Fibroblast of pulmonary artery (primary cell): ENCODE measurements at regions not wholly inside any gene's neighbourhood (a gene's known extent, or its start where the extent isn't known, plus 50 kb on each side); places are given as distances from the start of the nearest gene placed in this dataset.
"Not testable (repeated sequence)": the region's sequence is repeated elsewhere in the genome, so short reads cannot be mapped to it uniquely, and the experiment has no call there.

Source experiments
- DNase-seq: peaks from one replicate; pipeline ENCODE4 v3.0.0-alpha.2; 2010; ENCODE audit warnings: low read depth
- H3K4me3 ChIP-seq: replicated peaks from 2 replicates; pipeline ENCODE4 v1.5.1; 2011; ENCODE audit warnings: low read depth, mild to moderate bottlenecking, control low read depth, low read length, moderate library complexity
- TF ChIP-seq, protein P1 (sequence below): IDR thresholded peaks from 2 replicates; pipeline ENCODE4 v1.5.1; 2011; ENCODE audit warnings: mild to moderate bottlenecking, control low read depth, low read length, inconsistent platforms; ENCODE audit errors: missing control alignments

DNA sequence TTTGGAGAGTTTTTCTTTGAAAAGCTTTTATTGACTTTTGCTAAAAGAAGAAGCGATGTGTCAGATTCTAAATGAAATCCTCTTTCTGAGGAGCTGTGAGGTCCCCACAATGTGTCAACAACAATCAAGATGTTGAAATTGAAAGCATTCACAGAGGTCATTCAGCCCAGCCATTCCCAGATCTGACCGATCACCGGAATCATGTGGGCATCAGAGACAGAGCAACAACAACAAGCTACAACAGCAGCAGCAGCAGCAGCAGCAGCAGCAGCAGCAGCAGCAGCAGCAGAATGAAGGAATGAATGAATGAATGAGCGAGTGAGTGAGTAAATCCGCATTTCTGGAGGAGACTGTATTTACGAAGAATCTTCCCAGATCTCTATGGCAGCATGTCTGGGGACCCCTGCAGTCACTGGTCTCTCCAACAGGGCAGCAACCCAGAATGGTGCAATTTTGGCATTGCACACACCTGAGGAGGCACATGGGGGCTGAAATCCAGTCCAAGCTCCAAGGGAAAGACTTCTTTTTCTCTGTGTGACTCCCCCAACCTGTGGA, 299.0 kb downstream of the MYCN start:
- TF ChIP-seq, protein P1, sequence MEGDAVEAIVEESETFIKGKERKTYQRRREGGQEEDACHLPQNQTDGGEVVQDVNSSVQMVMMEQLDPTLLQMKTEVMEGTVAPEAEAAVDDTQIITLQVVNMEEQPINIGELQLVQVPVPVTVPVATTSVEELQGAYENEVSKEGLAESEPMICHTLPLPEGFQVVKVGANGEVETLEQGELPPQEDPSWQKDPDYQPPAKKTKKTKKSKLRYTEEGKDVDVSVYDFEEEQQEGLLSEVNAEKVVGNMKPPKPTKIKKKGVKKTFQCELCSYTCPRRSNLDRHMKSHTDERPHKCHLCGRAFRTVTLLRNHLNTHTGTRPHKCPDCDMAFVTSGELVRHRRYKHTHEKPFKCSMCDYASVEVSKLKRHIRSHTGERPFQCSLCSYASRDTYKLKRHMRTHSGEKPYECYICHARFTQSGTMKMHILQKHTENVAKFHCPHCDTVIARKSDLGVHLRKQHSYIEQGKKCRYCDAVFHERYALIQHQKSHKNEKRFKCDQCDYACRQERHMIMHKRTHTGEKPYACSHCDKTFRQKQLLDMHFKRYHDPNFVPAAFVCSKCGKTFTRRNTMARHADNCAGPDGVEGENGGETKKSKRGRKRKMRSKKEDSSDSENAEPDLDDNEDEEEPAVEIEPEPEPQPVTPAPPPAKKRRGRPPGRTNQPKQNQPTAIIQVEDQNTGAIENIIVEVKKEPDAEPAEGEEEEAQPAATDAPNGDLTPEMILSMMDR, result no peak
- no peak for DNase-seq
- H3K4me3 ChIP-seq, result no peak overlapping the region

DNA sequence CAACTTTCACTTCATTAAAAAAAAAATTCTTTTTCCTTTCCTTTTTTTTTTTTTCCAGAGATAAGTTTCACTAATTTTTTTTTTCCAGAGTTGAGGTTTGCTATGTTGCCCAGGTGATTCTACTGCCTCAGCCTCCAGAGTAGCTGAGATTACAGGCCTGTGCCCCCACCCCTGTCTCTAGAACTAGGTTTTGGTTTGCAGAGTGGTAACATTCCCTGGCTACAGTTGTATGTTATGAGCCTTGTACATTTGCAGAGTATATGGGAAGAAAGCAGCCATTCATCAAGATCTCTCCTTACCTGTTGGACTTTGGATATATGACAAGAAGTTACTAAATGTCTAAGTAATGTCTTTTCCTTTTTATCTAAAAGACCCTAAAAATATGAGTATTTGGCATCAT, 298.4 kb downstream of the MYCN start:
- H3K4me3 ChIP-seq, result no peak overlapping the region
- TF ChIP-seq, protein P1, result no peak
- no peak for DNase-seq

DNA sequence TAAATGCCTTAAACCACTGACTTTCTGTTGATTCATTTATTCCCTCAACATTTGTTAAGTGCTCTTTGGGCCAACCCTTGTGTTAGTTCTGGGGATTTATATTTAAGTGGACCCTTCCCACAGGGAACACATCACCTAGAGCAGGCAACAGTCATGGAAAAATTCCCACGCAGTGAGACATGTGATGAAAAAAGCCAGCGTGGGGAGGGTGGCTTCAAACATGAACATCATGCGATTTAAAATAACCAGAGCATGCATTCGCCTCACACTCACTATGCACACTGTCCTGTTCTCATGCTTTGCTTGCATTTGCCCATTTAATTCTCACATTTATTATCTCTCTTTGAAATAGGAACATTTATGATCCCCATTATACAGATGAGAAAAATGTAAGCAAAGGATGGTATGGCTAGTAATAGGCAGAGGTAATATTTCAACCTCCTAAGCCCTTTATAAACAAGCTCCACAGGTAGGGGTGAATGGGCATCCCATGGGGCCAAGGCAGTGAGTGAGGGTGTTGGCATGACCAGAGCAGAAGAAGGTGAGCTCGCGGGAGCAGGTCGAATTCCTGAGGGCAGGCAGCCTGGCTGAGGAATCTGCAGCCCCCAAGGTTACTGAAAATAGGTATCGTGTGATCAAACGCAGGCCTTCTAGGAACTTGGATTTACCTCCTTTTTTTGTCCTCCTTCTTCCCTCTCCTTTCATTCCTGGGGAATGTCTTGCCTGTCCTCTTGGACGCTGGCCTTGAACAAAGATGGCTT, 297.8 kb downstream of the MYCN start:
- no peak for DNase-seq
- no peak overlapping the region for H3K4me3 ChIP-seq
- TF ChIP-seq, protein P1, result no peak

DNA sequence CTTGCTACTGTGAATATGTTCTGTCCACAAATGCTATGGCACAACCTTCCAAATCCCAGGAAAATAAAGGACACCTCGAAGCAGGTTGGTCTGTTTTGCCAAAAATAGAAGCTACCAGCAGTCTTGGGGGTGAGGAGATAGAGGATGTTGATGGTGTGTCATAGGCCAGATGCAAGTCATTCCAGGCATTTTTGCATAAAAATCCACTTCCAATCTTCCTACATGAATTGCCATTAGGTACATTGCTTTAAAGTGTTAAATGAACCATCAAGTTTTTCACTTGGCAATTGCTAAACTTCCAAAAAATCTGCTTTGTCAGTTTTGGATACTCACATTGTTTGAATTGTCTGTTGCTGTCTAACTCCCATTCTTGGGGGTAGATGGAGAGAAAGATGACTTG, 295.4 kb downstream of the MYCN start:
- H3K4me3 ChIP-seq, result no peak overlapping the region
- TF ChIP-seq, protein P1, result no peak
- no peak for DNase-seq

DNA sequence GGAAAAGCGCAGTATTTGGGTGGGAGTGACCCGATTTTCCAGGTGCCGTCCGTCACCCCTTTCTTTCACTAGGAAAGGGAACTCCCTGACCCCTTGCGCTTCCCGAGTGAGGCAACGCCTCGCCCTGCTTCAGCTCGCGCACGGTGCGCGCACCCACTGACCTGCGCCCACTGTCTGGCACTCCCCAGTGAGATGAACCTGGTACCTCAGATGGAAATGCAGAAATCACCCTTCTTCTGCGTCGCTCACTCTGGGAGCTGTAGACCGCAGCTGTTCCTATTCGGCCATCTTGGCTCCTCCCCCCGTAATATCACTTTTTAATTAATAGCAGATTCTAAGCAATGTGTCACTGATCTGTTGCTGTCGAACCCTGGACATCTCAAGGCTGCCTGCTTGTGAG, 294.9 kb downstream of the MYCN start:
- not testable (repeated sequence) for DNase-seq, H3K4me3 ChIP-seq

DNA sequence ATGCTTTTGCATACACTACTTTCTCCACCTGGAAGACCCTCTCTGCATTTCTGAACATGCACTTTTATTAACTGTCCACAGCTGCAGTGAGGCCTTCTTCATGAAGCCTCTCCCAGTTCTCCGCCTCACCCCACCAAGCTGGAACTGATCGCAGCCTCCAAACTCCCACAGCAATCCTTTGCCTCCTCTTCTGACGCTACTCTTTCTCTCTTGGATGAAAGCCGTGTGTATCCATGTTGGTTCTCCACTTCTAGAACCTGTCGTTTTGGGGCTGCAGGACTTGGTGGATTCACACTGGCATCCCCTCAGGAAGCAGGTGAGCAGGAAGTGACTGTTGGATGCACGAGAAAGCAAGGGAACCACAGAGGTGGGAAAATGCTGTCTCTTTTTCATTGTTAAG, 288.6 kb downstream of the MYCN start:
- TF ChIP-seq, protein P1, result no peak
- H3K4me3 ChIP-seq, result no peak overlapping the region
- no peak for DNase-seq

DNA sequence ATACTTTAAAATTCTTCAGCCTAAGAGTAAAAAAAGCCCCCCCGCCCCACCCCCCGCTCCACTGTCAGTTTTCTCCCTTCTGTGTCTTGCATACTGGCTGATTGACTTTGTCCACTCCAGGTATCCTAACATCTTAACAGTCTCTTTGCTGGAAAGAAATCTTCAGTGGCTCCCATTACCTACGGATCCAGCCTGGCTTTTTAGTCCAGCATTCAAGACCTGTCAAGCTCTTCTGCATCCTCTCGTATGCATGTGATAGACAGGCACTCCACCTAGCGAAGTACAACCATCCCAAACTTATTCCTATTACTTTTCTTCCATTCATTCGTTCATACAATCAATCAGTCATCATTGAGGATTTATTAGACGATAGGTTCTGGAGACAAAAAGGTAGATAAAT, 288.1 kb downstream of the MYCN start:
- no peak for DNase-seq
- no peak overlapping the region for H3K4me3 ChIP-seq
- TF ChIP-seq, protein P1, result no peak
